AG08395 (cell line): ENCODE measurements at regions not wholly inside any gene's neighbourhood (a gene's known extent, or its start where the extent isn't known, plus 50 kb on each side); places are given as distances from the start of the nearest gene placed in this dataset.
"Not testable (repeated sequence)": the region's sequence is repeated elsewhere in the genome, so short reads cannot be mapped to it uniquely, and the experiment has no call there.

ENCODE experiments used
- DNase-seq: peaks from one replicate; pipeline ENCODE4 v3.0.0; 2012; ENCODE audit warnings: mixed read lengths, low spot score

GRCh38 chrX:138859421-138859820, 147.9 kb upstream of the FGF13 start:
- DNase-seq, result no peak

DNA sequence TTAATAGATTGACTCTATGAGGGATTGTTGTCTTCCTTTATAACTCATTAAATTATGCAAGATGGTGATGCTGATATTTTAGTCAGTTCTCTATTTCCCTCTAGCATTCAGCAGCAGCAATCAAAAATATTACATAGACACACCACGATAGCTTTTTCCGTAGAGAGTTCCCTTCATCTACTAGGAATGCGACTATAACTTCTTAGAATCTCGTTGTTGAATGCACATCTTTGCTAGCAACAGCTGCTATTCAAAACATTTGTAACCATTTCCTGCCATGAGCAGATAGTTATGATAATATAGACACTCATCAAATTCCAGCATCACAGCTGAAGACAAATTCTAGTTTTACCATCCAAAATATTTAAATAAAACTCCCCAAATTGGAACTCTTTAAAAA, 147.4 kb upstream of the FGF13 start:
- peak; percentile 13 for DNase-seq

- DNase-seq, result peak; percentile 63
Measured at GRCh38 chrX:138858438-138858837, 146.9 kb upstream of the FGF13 start.

GRCh38 chrX:138856881-138857604, 145.5 kb upstream of the FGF13 start:
- no peak for DNase-seq

- DNase-seq, result no peak
Measured at GRCh38 chrX:138853936-138854335, 142.4 kb upstream of the FGF13 start.

GRCh38 chrX:138849521-138849920, 138.0 kb upstream of the FGF13 start:
- no peak for DNase-seq

DNA sequence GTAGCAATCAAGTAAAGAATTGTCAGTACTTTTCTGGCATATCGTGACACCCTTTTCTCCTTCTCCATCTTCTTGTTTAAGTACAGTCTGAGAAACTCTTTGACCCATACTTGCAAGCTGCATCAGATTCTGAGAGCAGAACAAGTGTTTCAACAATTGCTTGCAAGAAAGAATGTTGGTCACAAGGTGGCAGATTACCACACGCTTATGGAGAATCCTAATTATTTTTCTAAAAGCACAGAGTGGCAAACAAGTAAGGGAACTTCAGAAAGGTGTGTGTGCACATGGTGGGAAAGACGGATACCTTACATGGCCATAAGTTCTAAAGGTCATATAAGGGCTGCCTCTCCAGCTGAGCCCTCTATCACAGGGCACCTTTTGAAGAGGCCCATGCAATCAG, 136.4 kb upstream of the FGF13 start:
- peak; percentile 12 for DNase-seq

DNA sequence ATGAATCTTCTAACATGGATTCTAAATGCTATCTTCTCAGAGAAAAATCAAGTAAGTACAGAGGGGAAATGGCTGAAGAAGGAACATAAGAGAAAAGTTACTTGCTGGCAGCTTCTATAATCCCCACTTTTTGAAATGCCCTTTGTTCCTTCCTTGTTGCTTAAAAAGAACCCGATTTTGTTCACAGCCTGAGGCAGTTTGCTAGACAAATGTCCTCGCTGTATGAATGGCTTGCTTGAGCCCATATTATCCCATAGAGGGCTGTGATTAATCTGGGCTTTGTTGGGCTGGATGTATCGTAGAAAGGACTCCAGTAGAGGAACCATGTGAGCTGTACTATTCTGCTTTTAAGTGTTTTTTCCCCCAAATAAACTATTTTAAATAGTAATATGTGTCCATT, 134.3 kb upstream of the FGF13 start:
- no peak for DNase-seq

DNA sequence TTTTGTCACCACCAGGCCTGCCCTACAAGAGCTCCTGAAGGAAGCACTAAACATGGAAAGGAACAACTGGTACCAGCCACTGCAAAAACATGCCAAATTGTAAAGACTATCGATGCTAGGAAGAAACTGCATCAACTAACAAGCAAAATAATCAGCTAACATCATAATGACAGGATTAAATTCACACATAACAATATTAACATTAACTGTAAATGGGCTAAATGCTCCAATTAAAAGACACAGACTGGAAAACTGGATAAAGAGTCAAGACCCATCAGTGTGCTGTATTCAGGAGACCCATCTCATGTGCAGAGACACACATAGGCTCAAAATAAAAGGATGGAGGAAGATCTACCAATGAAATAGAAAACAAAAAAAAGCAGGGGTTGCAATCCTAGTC, 95.9 kb upstream of the FGF13 start:
- DNase-seq, result not testable (repeated sequence)

- no peak for DNase-seq
Measured at GRCh38 chrX:138794246-138794645, 82.7 kb upstream of the FGF13 start.

DNA sequence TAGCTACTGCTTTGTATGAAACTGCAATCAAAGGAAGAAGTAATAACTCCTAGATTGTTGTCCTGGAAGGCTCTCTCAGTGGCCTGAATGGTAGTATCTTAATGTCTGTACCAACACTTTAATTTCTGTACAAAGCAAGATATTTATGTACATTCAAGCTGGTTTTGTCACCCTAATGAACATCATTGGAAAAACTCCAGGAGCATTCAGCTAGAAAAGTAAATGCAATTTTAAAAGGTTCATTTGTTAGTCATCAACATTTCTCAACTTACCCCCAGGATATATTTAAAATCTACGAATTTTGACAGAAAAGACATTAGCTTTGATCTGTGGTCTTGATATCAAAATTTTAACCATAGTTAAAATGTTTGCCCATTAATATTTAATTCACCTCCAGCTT, 80.0 kb upstream of the FGF13 start:
- DNase-seq, result no peak

GRCh38 chrX:138788771-138789170, 77.3 kb upstream of the FGF13 start:
- no peak for DNase-seq

GRCh38 chrX:138778576-138778909, 67.0 kb upstream of the FGF13 start:
- DNase-seq, result not testable (repeated sequence)

- DNase-seq, result not testable (repeated sequence)
Measured at GRCh38 chrX:138777908-138778575, 66.5 kb upstream of the FGF13 start.

GRCh38 chrX:138777230-138777629, 65.7 kb upstream of the FGF13 start:
- DNase-seq, result no peak

DNA sequence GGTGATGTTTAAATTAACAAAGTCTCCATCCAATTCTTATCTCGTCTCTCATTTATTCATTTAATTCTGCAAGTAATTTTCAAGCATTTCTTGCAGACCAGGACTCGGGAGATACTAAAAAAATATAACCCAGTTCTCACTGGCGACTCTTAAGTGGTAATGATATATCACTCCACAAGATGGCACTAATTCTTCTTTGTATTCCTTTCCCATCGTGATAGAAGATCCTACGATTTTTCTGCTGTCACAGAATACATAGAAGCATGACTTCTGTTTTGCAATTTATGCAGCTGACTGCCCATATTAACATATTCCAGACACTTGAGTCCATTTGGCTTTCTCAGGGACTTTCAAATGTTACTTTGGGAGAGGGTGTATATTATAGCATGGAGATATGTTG, 64.0 kb upstream of the FGF13 start:
- peak; percentile 58 for DNase-seq

DNA sequence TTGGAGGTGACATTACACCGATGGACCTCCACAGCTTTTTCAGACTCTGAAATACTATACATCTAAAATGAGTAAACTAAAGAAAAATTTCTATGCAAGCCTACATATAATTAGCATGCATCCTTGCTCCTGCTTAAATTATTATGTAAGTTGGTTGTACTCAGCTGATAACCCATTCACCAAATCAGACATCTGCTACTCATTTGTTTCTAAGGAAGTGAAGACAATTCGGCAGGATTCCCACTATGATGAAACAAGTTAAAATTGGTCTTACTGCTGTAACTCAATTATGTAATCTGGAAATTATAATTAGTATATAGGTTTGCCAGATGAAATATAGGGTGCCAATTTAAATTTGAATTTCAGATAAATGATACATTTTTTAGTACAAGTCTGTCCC, 59.5 kb upstream of the FGF13 start:
- no peak for DNase-seq

GRCh38 chrX:138769918-138770317, 58.4 kb upstream of the FGF13 start:
- no peak for DNase-seq

- DNase-seq, result peak; percentile 44
Measured at GRCh38 chrX:138765051-138765450, 53.5 kb upstream of the FGF13 start.

GRCh38 chrX:138763761-138764160, 52.2 kb upstream of the FGF13 start:
- no peak for DNase-seq

GRCh38 chrX:138761380-138761779, 49.9 kb upstream of the FGF13 start:
- no peak for DNase-seq
